ENCODE measurements at regions not wholly inside any gene's neighbourhood (a gene's known extent, or its start where the extent isn't known, plus 50 kb on each side); places are given as distances from the start of the nearest gene placed in this dataset.

DNA sequence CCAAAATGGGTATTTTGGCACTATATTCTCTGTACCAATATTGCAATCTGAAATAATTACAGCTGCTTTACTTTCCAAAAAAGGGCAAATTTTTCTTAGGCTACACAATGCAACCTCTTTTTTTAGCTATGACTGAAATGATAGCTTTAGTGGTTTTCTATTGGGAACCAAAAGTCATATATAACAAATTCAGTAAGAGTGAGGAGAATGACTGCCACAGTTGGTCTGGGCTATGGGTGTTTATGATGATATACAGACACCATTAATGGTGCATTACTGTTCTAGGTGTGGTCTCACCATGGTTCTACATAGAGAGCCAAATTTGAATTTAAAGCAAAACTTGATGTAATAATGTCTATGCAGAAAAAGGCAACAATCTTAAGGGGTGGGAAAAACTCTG is 72.3 kb upstream of the PTBP2 start:
- Histone ChIP-seq H3K9me2 (replicated peaks; ENCODE audit: insufficient read depth, low read length) (no peaks in the 10 kb centered on the region), H3K27me3 (ENCODE audit: low read length) (no peaks in the 10 kb centered on the region), H3K79me2 (ENCODE audit: insufficient read depth, low read length) (no peaks in the 10 kb centered on the region), H4K20me1 (ENCODE audit: low read depth, low read length) (no peaks in the 10 kb centered on the region), H3K9ac (ENCODE audit: low read length) (no peak overlapping the region), H3K27ac (ENCODE audit: low read depth, low read length) (no peak overlapping the region), H3F3A (ENCODE audit: insufficient read depth) (no peaks in the 10 kb centered on the region), H2AFZ (ENCODE audit: low read depth, low read length, severe bottlenecking) (no peak overlapping the region), H3K9me3 (ENCODE audit: insufficient read depth, low read length) (no peaks in the 10 kb centered on the region), H3K36me3 (ENCODE audit: low read length) (no peaks in the 10 kb centered on the region), H3K4me3 (ENCODE audit: insufficient read depth, low read length, poor library complexity, severe bottlenecking) (no peak overlapping the region), H3K4me2 (ENCODE audit: low read depth, low read length, poor library complexity, severe bottlenecking) (no peak overlapping the region)
- TF ChIP-seq EZH2phosphoT487 (conservative IDR thresholded peaks at IDR 0.05; ENCODE audit: low read length), result no peak
- TF ChIP-seq, protein P1, sequence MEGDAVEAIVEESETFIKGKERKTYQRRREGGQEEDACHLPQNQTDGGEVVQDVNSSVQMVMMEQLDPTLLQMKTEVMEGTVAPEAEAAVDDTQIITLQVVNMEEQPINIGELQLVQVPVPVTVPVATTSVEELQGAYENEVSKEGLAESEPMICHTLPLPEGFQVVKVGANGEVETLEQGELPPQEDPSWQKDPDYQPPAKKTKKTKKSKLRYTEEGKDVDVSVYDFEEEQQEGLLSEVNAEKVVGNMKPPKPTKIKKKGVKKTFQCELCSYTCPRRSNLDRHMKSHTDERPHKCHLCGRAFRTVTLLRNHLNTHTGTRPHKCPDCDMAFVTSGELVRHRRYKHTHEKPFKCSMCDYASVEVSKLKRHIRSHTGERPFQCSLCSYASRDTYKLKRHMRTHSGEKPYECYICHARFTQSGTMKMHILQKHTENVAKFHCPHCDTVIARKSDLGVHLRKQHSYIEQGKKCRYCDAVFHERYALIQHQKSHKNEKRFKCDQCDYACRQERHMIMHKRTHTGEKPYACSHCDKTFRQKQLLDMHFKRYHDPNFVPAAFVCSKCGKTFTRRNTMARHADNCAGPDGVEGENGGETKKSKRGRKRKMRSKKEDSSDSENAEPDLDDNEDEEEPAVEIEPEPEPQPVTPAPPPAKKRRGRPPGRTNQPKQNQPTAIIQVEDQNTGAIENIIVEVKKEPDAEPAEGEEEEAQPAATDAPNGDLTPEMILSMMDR (IDR thresholded peaks at IDR 0.05; ENCODE audit: insufficient read depth, low read length, poor library complexity, severe bottlenecking), result no peak

DNA sequence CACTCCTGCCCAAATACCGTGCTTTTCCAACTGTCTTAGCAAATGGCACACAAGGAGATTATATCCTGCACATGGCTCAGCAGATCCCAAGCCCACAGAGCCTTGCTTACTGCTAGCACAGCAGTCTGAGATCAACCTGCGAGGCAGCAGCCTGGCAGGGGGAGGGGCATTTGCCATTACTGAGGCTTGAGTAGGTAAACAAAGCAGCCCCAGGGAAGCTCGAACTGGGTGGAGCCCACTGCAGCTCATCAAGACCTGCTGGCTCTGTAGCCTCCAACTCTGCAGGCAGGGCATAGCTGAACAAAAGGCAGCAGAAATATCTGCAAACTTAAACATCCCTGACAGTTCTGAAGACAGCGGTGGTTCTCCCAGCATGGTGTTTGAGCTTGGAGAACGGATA is 70.1 kb upstream of the PTBP2 start:
- Histone ChIP-seq H3K79me2 (ENCODE audit: insufficient read depth, low read length) (no peaks in the 10 kb centered on the region), H3K9ac (ENCODE audit: low read length) (no peak overlapping the region), H2AFZ (ENCODE audit: low read depth, low read length, severe bottlenecking) (no peak overlapping the region), H3K9me2 (replicated peaks; ENCODE audit: insufficient read depth, low read length) (no peaks in the 10 kb centered on the region), H3K27ac (ENCODE audit: low read depth, low read length) (no peak overlapping the region), H3K4me3 (ENCODE audit: insufficient read depth, low read length, poor library complexity, severe bottlenecking) (no peak overlapping the region), H3F3A (ENCODE audit: insufficient read depth) (no peaks in the 10 kb centered on the region), H4K20me1 (ENCODE audit: low read depth, low read length) (no peaks in the 10 kb centered on the region), H3K4me2 (ENCODE audit: low read depth, low read length, poor library complexity, severe bottlenecking) (no peak overlapping the region), H3K9me3 (ENCODE audit: insufficient read depth, low read length) (no peaks in the 10 kb centered on the region), H3K27me3 (ENCODE audit: low read length) (no peaks in the 10 kb centered on the region), H3K36me3 (ENCODE audit: low read length) (no peaks in the 10 kb centered on the region)
- TF ChIP-seq EZH2phosphoT487 (conservative IDR thresholded peaks at IDR 0.05; ENCODE audit: low read length), result no peak
- TF ChIP-seq, protein P1 (IDR thresholded peaks at IDR 0.05; ENCODE audit: insufficient read depth, low read length, poor library complexity, severe bottlenecking), result no peak

DNA sequence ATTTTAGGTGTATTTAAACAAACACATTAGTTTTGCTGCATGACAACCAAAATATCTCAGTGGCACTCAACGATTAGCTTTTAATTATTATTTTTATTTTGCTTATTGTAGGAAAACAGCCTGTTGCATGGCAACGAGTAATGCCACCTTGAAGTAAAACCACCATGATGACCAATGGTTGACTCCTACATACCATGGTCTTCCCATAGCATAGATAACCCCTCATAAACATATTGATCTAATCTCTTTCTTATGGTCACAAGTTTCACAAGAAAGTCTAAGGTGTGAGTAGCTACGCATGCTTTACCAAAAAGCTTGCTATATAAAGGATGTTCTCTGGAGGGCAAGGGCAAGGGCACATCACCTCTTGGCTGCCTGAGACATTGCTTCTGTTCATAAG is 61.5 kb upstream of the PTBP2 start:
- Histone ChIP-seq H3K36me3 (ENCODE audit: low read length) (no peaks in the 10 kb centered on the region), H3K27ac (ENCODE audit: low read depth, low read length) (no peak overlapping the region), H3K9ac (ENCODE audit: low read length) (no peak overlapping the region), H3K4me2 (ENCODE audit: low read depth, low read length, poor library complexity, severe bottlenecking) (no peak overlapping the region), H3K9me2 (replicated peaks; ENCODE audit: insufficient read depth, low read length) (no peaks in the 10 kb centered on the region), H3K4me3 (ENCODE audit: insufficient read depth, low read length, poor library complexity, severe bottlenecking) (no peak overlapping the region), H2AFZ (ENCODE audit: low read depth, low read length, severe bottlenecking) (no peak overlapping the region), H3K9me3 (ENCODE audit: insufficient read depth, low read length) (no peaks in the 10 kb centered on the region), H3K79me2 (ENCODE audit: insufficient read depth, low read length) (no peaks in the 10 kb centered on the region), H3K27me3 (ENCODE audit: low read length) (no peaks in the 10 kb centered on the region), H4K20me1 (ENCODE audit: low read depth, low read length) (no peaks in the 10 kb centered on the region), H3F3A (ENCODE audit: insufficient read depth) (no peaks in the 10 kb centered on the region)
- TF ChIP-seq, protein P1 (IDR thresholded peaks at IDR 0.05; ENCODE audit: insufficient read depth, low read length, poor library complexity, severe bottlenecking), result no peak
- TF ChIP-seq EZH2phosphoT487 (conservative IDR thresholded peaks at IDR 0.05; ENCODE audit: low read length), result no peak

DNA sequence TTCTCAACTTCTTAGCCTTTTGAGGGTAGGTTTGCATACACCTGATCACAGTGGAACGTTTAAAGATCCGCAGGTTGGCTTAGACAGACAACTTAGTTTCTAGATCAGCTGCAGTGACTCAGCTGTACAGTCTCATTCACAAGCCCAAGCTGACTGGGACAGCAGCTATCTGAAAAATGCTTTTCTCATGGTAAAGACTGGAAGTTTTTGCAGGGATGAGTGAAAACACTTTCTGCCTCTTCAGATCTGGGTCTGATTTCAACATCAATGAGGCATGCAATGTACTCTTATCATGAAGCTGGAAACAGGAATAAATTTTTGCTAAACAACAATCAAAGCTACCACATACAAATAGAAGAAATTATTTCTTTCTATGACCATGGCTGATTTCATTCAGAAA is 61.1 kb upstream of the PTBP2 start:
- Histone ChIP-seq H3K9me3 (ENCODE audit: insufficient read depth, low read length) (no peaks in the 10 kb centered on the region), H3K79me2 (ENCODE audit: insufficient read depth, low read length) (no peaks in the 10 kb centered on the region), H3K9me2 (replicated peaks; ENCODE audit: insufficient read depth, low read length) (no peaks in the 10 kb centered on the region), H3K27ac (ENCODE audit: low read depth, low read length) (no peak overlapping the region), H4K20me1 (ENCODE audit: low read depth, low read length) (no peaks in the 10 kb centered on the region), H3K9ac (ENCODE audit: low read length) (no peak overlapping the region), H3K27me3 (ENCODE audit: low read length) (no peaks in the 10 kb centered on the region), H3K36me3 (ENCODE audit: low read length) (no peaks in the 10 kb centered on the region), H2AFZ (ENCODE audit: low read depth, low read length, severe bottlenecking) (no peak overlapping the region), H3F3A (ENCODE audit: insufficient read depth) (no peaks in the 10 kb centered on the region), H3K4me2 (ENCODE audit: low read depth, low read length, poor library complexity, severe bottlenecking) (no peak overlapping the region), H3K4me3 (ENCODE audit: insufficient read depth, low read length, poor library complexity, severe bottlenecking) (no peak overlapping the region)
- TF ChIP-seq, protein P1 (IDR thresholded peaks at IDR 0.05; ENCODE audit: insufficient read depth, low read length, poor library complexity, severe bottlenecking), result no peak
- TF ChIP-seq EZH2phosphoT487 (conservative IDR thresholded peaks at IDR 0.05; ENCODE audit: low read length), result no peak
